Mesenchymal stem cell (in vitro differentiated cells and primary cell): ENCODE measurements at regions not wholly inside any gene's neighbourhood (a gene's known extent, or its start where the extent isn't known, plus 50 kb on each side); places are given as distances from the start of the nearest gene placed in this dataset.

Experiments
- DNase-seq: peaks from one replicate; pipeline ENCODE4 v3.0.0-alpha.2; 2013
- H2AFZ ChIP-seq: one replicate; pipeline ENCODE4 v1.6.1; 2013; ENCODE audit warnings: low read depth, mild to moderate bottlenecking, control low read depth, inconsistent platforms, low read length, moderate library complexity
- H2AK5ac ChIP-seq: 2 replicates; pipeline ENCODE4 v1.6.1; 2013; ENCODE audit warnings: low read length, moderate library complexity, mild to moderate bottlenecking, inconsistent platforms; ENCODE audit not compliant: severe bottlenecking
- H2BK120ac ChIP-seq: one replicate; pipeline ENCODE4 v1.6.1; 2013; ENCODE audit warnings: low read depth, mild to moderate bottlenecking, inconsistent platforms, low read length, moderate library complexity
- H2BK12ac ChIP-seq, 2 experiments: one replicate each; pipeline ENCODE4 v1.6.1; 2013; ENCODE audit warnings: inconsistent platforms in 2 of 2, low read length in 2 of 2, mild to moderate bottlenecking in 2 of 2, moderate library complexity in 2 of 2, control low read depth in 1 of 2
- H2BK15ac ChIP-seq: one replicate; pipeline ENCODE4 v1.6.1; 2013; ENCODE audit warnings: mild to moderate bottlenecking, low read depth, inconsistent platforms; ENCODE audit not compliant: poor library complexity, severe bottlenecking
- H2BK5ac ChIP-seq: 2 replicates; pipeline ENCODE4 v1.6.1; 2013; ENCODE audit warnings: low read depth, mild to moderate bottlenecking, low read length, control low read depth, inconsistent platforms; ENCODE audit not compliant: poor library complexity, severe bottlenecking
- H3K14ac ChIP-seq, 2 experiments: one replicate each; pipeline ENCODE4 v1.6.1; 2013; ENCODE audit warnings: inconsistent platforms in 2 of 2, low read length in 2 of 2, control low read depth in 1 of 2, mild to moderate bottlenecking in 1 of 2, moderate library complexity in 1 of 2
- H3K18ac ChIP-seq, 2 experiments: one replicate each; pipeline ENCODE4 v1.6.1; 2013; ENCODE audit warnings: inconsistent platforms in 2 of 2, low read length in 2 of 2, control low read depth in 1 of 2, low read depth in 1 of 2, mild to moderate bottlenecking in 1 of 2
- H3K23ac ChIP-seq, 2 experiments: one replicate each; pipeline ENCODE4 v1.6.1; 2013; ENCODE audit warnings: inconsistent platforms in 2 of 2, low read length in 2 of 2, mild to moderate bottlenecking in 2 of 2, moderate library complexity in 2 of 2, control low read depth in 1 of 2
- H3K27ac ChIP-seq: 2 replicates; pipeline ENCODE4 v1.5.1; 2013; ENCODE audit warnings: mild to moderate bottlenecking, moderate library complexity, low read length, control low read depth, inconsistent platforms; ENCODE audit not compliant: poor library complexity, severe bottlenecking
- H3K27me3 ChIP-seq, 2 experiments: 2 replicates each; pipeline versions ENCODE4 v1.6.1 to v1.7.0; 2013; ENCODE audit warnings: low read length in 2 of 2, mild to moderate bottlenecking in 2 of 2, moderate library complexity in 2 of 2, control low read depth in 1 of 2, inconsistent platforms in 1 of 2; ENCODE audit not compliant: control insufficient read depth in 1 of 2, insufficient read depth in 1 of 2
- H3K36me3 ChIP-seq, 2 experiments: 2 replicates each; pipeline versions ENCODE4 v1.6.1 to v1.7.0; 2013; ENCODE audit warnings: low read length in 2 of 2, control low read depth in 1 of 2, inconsistent platforms in 1 of 2, low read depth in 1 of 2, mild to moderate bottlenecking in 1 of 2; ENCODE audit not compliant: insufficient read depth in 2 of 2, control insufficient read depth in 1 of 2
- H3K4ac ChIP-seq, 2 experiments: one replicate each; pipeline ENCODE4 v1.6.1; 2013; ENCODE audit warnings: inconsistent platforms in 2 of 2, low read length in 2 of 2, mild to moderate bottlenecking in 2 of 2, moderate library complexity in 2 of 2, control low read depth in 1 of 2, low read depth in 1 of 2
- H3K4me1 ChIP-seq: 2 replicates; pipeline ENCODE4 v1.6.1; 2013; ENCODE audit warnings: low read depth, low read length, control low read depth; ENCODE audit not compliant: control insufficient read depth, insufficient read depth
- H3K4me2 ChIP-seq: 2 replicates; pipeline ENCODE4 v1.6.1; 2013; ENCODE audit warnings: low read length, mild to moderate bottlenecking, inconsistent platforms; ENCODE audit not compliant: poor library complexity, severe bottlenecking
- H3K4me3 ChIP-seq, 2 experiments: 2 replicates each; pipeline versions ENCODE4 v1.5.1 to v1.7.0; 2013; ENCODE audit warnings: low read length in 2 of 2, mild to moderate bottlenecking in 2 of 2, control low read depth in 1 of 2, low read depth in 1 of 2; ENCODE audit not compliant: insufficient read depth in 1 of 2
- H3K79me1 ChIP-seq: replicated peaks from 2 replicates; pipeline ENCODE4 v1.6.1; 2013; ENCODE audit warnings: mild to moderate bottlenecking, control low read depth, low read length, inconsistent platforms; ENCODE audit not compliant: poor library complexity, severe bottlenecking
- H3K9ac ChIP-seq: 2 replicates; pipeline ENCODE4 v1.7.0; 2013; ENCODE audit warnings: mild to moderate bottlenecking, low read length, moderate library complexity
- H3K9me3 ChIP-seq: 2 replicates; pipeline ENCODE4 v1.7.0; 2013; ENCODE audit warnings: mild to moderate bottlenecking, low read length; ENCODE audit not compliant: control insufficient read depth
- H4K8ac ChIP-seq: one replicate; pipeline ENCODE4 v1.6.1; 2013; ENCODE audit warnings: inconsistent platforms, mild to moderate bottlenecking, low read length, moderate library complexity
- H4K91ac ChIP-seq: one replicate; pipeline ENCODE4 v1.6.1; 2013; ENCODE audit warnings: mild to moderate bottlenecking, low read length, inconsistent platforms
- WGBS: methylation state at CpG from one replicate; pipeline ENCODE4 v1.1.7; 2013; ENCODE audit warnings: mixed read lengths; 5-methylcytosine and 5-hydroxymethylcytosine counted together

GRCh38 chr12:111193496-111193895, 175.4 kb downstream of the PHETA1 start:
- no peak overlapping the region for H2BK5ac ChIP-seq
- H2BK120ac ChIP-seq = no peak overlapping the region
- H3K4me1 ChIP-seq = no peaks in the 10 kb centered on the region

GRCh38 chr12:111193067-111193466, 175.8 kb downstream of the PHETA1 start:
- Histone ChIP-seq H2AK5ac (no peak overlapping the region), H4K91ac (no peak overlapping the region), H2BK5ac (no peak overlapping the region), H2BK15ac (no peak overlapping the region), H3K79me1 (no peaks in the 10 kb centered on the region), H3K9ac (no peak overlapping the region), H4K8ac (no peak overlapping the region), H3K4ac (no peak overlapping the region), H3K23ac (no peak overlapping the region), H3K4me3 (no peak overlapping the region), H2BK12ac (no peak overlapping the region), H3K4me2 (no peak overlapping the region), H3K14ac (no peak overlapping the region), H3K9me3 (peaks cover 4% of the 10 kb centered on the region), H3K27me3 (peaks cover 0 to 52% of the 10 kb centered on the region in 2 experiments), H3K27ac (no peak overlapping the region), H2AFZ (no peak overlapping the region), H3K4me1 (no peaks in the 10 kb centered on the region), H3K18ac (no peak overlapping the region), H3K36me3 (no peaks in the 10 kb centered on the region), H2BK120ac (no peak overlapping the region)
- 92% methylated on average over 6 of the region's 8 CpGs for WGBS
- no peak for DNase-seq

More at GRCh38 chr12:111193496-111193895, 175.4 kb downstream of the PHETA1 start:
- Histone ChIP-seq H3K27ac (no peak overlapping the region), H3K4me2 (no peak overlapping the region), H2AK5ac (no peak overlapping the region), H4K91ac (no peak overlapping the region), H3K4me3 (no peak overlapping the region), H4K8ac (no peak overlapping the region), H3K14ac (no peak overlapping the region), H3K9me3 (peaks cover 4% of the 10 kb centered on the region), H3K36me3 (no peaks in the 10 kb centered on the region), H3K79me1 (no peaks in the 10 kb centered on the region), H3K18ac (no peak overlapping the region), H3K27me3 (peaks cover 0 to 49% of the 10 kb centered on the region in 2 experiments), H3K4ac (no peak overlapping the region), H2BK15ac (no peak overlapping the region), H3K9ac (no peak overlapping the region), H2BK12ac (no peak overlapping the region), H3K23ac (no peak overlapping the region), H2AFZ (no peak overlapping the region)
- 94% methylated on average over 14 of the region's 14 CpGs for WGBS
- DNase-seq = no peak

- Histone ChIP-seq H3K36me3 (no peaks in the 10 kb centered on the region), H3K18ac (no peak overlapping the region), H3K9ac (no peak overlapping the region), H4K8ac (no peak overlapping the region), H2BK12ac (no peak overlapping the region), H3K4me1 (no peaks in the 10 kb centered on the region), H4K91ac (no peak overlapping the region), H2AK5ac (no peak overlapping the region), H3K14ac (no peak overlapping the region), H3K27ac (no peak overlapping the region), H3K9me3 (peaks cover 4% of the 10 kb centered on the region), H3K4ac (no peak overlapping the region), H3K4me3 (no peak overlapping the region), H3K27me3 (peaks cover 0 to 54% of the 10 kb centered on the region in 2 experiments), H2BK5ac (no peak overlapping the region), H3K23ac (no peak overlapping the region), H3K4me2 (no peak overlapping the region), H2AFZ (no peak overlapping the region), H3K79me1 (no peaks in the 10 kb centered on the region), H2BK15ac (no peak overlapping the region), H2BK120ac (no peak overlapping the region)
- no peak for DNase-seq
- WGBS = 76% methylated on average over 3 of the region's 3 CpGs
Observed at GRCh38 chr12:111192647-111193046, 176.2 kb downstream of the PHETA1 start.

DNA sequence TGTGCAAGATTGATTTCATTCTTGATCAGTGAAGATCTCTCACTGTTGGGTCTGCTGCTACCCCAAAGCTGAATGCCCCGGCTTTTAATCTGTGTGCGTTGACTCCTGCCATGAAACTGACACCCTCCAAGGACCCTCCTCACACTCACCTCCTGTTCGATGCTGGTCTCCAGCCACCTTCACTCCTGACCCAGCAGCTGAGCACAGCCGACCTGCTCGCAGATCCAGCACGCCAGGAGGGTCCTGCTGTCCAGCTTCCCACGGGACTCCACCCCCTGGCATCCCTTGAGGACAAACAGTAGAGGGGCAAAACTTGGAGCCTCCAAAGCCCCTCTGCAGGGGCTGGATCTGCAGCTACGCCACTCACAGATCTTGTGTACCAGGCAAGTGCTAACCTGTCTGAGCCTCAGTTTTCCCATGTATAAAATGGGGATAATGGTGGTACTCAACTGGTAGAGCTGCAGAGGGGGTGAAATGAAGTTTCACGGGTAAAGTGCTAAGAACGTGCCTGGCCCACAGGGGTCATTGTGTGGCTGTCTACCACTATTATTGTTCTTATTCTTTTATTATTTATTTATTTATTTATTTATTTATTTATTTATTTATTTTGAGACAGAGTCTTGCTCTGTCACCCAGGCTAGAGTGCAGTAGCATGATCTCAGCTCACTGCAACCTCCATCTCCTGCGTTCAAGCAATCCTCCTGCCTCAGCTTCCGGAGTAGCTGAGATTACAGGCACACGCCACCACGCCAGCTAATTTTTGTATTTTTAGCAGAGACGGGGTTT, 178.0 kb downstream of the PHETA1 start:
- Histone ChIP-seq H2BK120ac (no peak overlapping the region), H2BK5ac (no peak overlapping the region), H4K91ac (no peak overlapping the region), H3K18ac (no peak overlapping the region), H2BK15ac (no peak overlapping the region), H3K27ac (no peak overlapping the region), H3K4me1 (no peaks in the 10 kb centered on the region), H3K79me1 (no peaks in the 10 kb centered on the region), H3K23ac (no peak overlapping the region), H3K27me3 (peaks cover 0 to 42% of the 10 kb centered on the region in 2 experiments), H2AFZ (peak overlapping the region; percentile 6), H3K9ac (no peak overlapping the region), H2BK12ac (no peak overlapping the region), H2AK5ac (no peak overlapping the region), H3K4ac (no peak overlapping the region), H3K36me3 (no peaks in the 10 kb centered on the region), H3K9me3 (peaks cover 4% of the 10 kb centered on the region), H3K4me3 (no peak overlapping the region), H4K8ac (no peak overlapping the region), H3K4me2 (no peak overlapping the region), H3K14ac (no peak overlapping the region)
- DNase-seq = no peak
- 81% methylated on average over 14 of the region's 15 CpGs for WGBS
